ENCODE measurements at regions not wholly inside any gene's neighbourhood (a gene's known extent, or its start where the extent isn't known, plus 50 kb on each side); places are given as distances from the start of the nearest gene placed in this dataset.

- TF ChIP-seq POU6F1 (CRISPR knock-in tag; IDR thresholded peaks at IDR 0.05; ENCODE audit: borderline replicate concordance, low read depth): no peak
- TF ChIP-seq TOX (CRISPR knock-in tag; IDR thresholded peaks at IDR 0.05; ENCODE audit: borderline replicate concordance): no peak
- TF ChIP-seq CSRNP3 (CRISPR knock-in tag; IDR thresholded peaks at IDR 0.05): no peak
- no peak for TF ChIP-seq PPARA (CRISPR knock-in tag; IDR thresholded peaks at IDR 0.05; ENCODE audit: borderline replicate concordance)
- TF ChIP-seq ZC3H10 (CRISPR knock-in tag; IDR thresholded peaks at IDR 0.05): no peak
- no peak for TF ChIP-seq ZFP30 (CRISPR knock-in tag; IDR thresholded peaks at IDR 0.05)
- no peak for TF ChIP-seq ISL1 (CRISPR knock-in tag; IDR thresholded peaks at IDR 0.05)
- TF ChIP-seq BACH2 (CRISPR knock-in tag; IDR thresholded peaks at IDR 0.05; ENCODE audit: borderline replicate concordance): no peak
- TF ChIP-seq ZFP3 (CRISPR knock-in tag; IDR thresholded peaks at IDR 0.05): no peak
- TF ChIP-seq TSHZ2 (CRISPR knock-in tag; IDR thresholded peaks at IDR 0.05): no peak
- ATAC-seq: no peak
These were observed 523.9 kb upstream of the POU3F2 start for GRCh38 chr6:98310443-98310842.

GRCh38 chr6:98323605-98324004 is 510.8 kb upstream of the POU3F2 start:
- ATAC-seq: no peak
- TF ChIP-seq CSRNP3 (CRISPR knock-in tag; IDR thresholded peaks at IDR 0.05) (no peak), ZFP3 (CRISPR knock-in tag; IDR thresholded peaks at IDR 0.05) (no peak), ZFP30 (CRISPR knock-in tag; IDR thresholded peaks at IDR 0.05) (no peak), TOX (CRISPR knock-in tag; IDR thresholded peaks at IDR 0.05; ENCODE audit: borderline replicate concordance) (no peak), POU6F1 (CRISPR knock-in tag; IDR thresholded peaks at IDR 0.05; ENCODE audit: borderline replicate concordance, low read depth) (no peak)

- ATAC-seq: no peak
- TF ChIP-seq TOX (CRISPR knock-in tag; IDR thresholded peaks at IDR 0.05; ENCODE audit: borderline replicate concordance): no peak
These were observed 509.9 kb upstream of the POU3F2 start for GRCh38 chr6:98324446-98324845.

GRCh38 chr6:98325366-98325765 is 509.0 kb upstream of the POU3F2 start:
- ATAC-seq: no peak
- TF ChIP-seq CREB5 (CRISPR knock-in tag; IDR thresholded peaks at IDR 0.05; ENCODE audit: low read depth): no peak
- no peak for TF ChIP-seq ZNF70 (CRISPR knock-in tag; IDR thresholded peaks at IDR 0.05)
- TF ChIP-seq RARB (CRISPR knock-in tag; IDR thresholded peaks at IDR 0.05): no peak
- no peak for TF ChIP-seq ESRRG (CRISPR knock-in tag; IDR thresholded peaks at IDR 0.05)
- no peak for TF ChIP-seq CSRNP3 (CRISPR knock-in tag; IDR thresholded peaks at IDR 0.05)
- TF ChIP-seq ZC3H10 (CRISPR knock-in tag; IDR thresholded peaks at IDR 0.05): no peak
- TF ChIP-seq TCF4 (CRISPR knock-in tag; IDR thresholded peaks at IDR 0.05; ENCODE audit: borderline replicate concordance): no peak

Data from SK-N-SH treated with all-trans-retinoic acid at 6 μM for 48 hours (cell line).